ENCODE measurements at regions not wholly inside any gene's neighbourhood (a gene's known extent, or its start where the extent isn't known, plus 50 kb on each side); places are given as distances from the start of the nearest gene placed in this dataset.
"Not testable (repeated sequence)": the region's sequence is repeated elsewhere in the genome, so short reads cannot be mapped to it uniquely, and the experiment has no call there.

- H3K4me2 ChIP-seq; H3K4me1 ChIP-seq (ENCODE audit: control insufficient read depth in 1 of 2, insufficient read depth in 2 of 2, low read depth in 1 of 2, low read length in 1 of 2); H3K9me3 ChIP-seq; POLR2A ChIA-PET; H3K9me2 ChIP-seq; CTCF ChIA-PET; H3F3A ChIP-seq (replicated peaks; ENCODE audit: insufficient read depth); DNase-seq; H3K27ac ChIP-seq (ENCODE audit: low read depth in 2 of 2, low read length in 1 of 2); H3K79me2 ChIP-seq (ENCODE audit: insufficient read depth); H3K9ac ChIP-seq; H3K27me3 ChIP-seq (ENCODE audit: insufficient read depth); H3K36me3 ChIP-seq (replicated peaks in 1 of 2; ENCODE audit: control insufficient read depth in 1 of 2, insufficient read depth in 2 of 2, low read length in 1 of 2); H4K20me1 ChIP-seq (ENCODE audit: insufficient read depth); H3K4me3 ChIP-seq (ENCODE audit: low read depth in 2 of 2, low read length in 1 of 2); H2AFZ ChIP-seq (ENCODE audit: low read depth): not testable (repeated sequence)
- 33% methylated on average over 2 of the region's 4 CpGs for WGBS (ENCODE audit: low lambda C conversion rate)
Observed at GRCh38 chr2:94600929-94601328, 270.3 kb upstream of the TEKT4 start.

- Histone ChIP-seq H3K79me2 (ENCODE audit: insufficient read depth) (no peaks in the 10 kb centered on the region), H3K4me2 (no peak overlapping the region), H3F3A (replicated peaks; ENCODE audit: insufficient read depth) (no peaks in the 10 kb centered on the region), H3K4me1 (ENCODE audit: control insufficient read depth in 1 of 2, insufficient read depth in 2 of 2, low read depth in 1 of 2, low read length in 1 of 2) (no peaks in the 10 kb centered on the region), H3K4me3 (ENCODE audit: low read depth in 2 of 2, low read length in 1 of 2) (no peak overlapping the region), H3K27ac (ENCODE audit: low read depth in 2 of 2, low read length in 1 of 2) (no peak overlapping the region), H2AFZ (ENCODE audit: low read depth) (no peak overlapping the region), H3K27me3 (ENCODE audit: insufficient read depth) (no peaks in the 10 kb centered on the region; the same call in 1 of the 2 replicates), H4K20me1 (ENCODE audit: insufficient read depth) (no peaks in the 10 kb centered on the region), H3K36me3 (replicated peaks in 1 of 2; ENCODE audit: control insufficient read depth in 1 of 2, insufficient read depth in 2 of 2, low read length in 1 of 2) (no peaks in the 10 kb centered on the region), H3K9me3 (no peaks in the 10 kb centered on the region), H3K9me2 (no peaks in the 10 kb centered on the region), H3K9ac (no peak overlapping the region)
- DNase-seq: no peak
- WGBS (ENCODE audit: low lambda C conversion rate): 10% methylated on average over 2 of the region's 7 CpGs
- ChIA-PET CTCF (no interaction called here), POLR2A (no interaction called here)
- TF ChIP-seq REST (IDR thresholded peaks at IDR 0.05; ENCODE audit: low read depth, low read length) (no peak), TCF12 (IDR thresholded peaks at IDR 0.05) (no peak), RCOR1 (IDR thresholded peaks at IDR 0.05; ENCODE audit: low read length) (no peak), CHD2 (IDR thresholded peaks at IDR 0.05; ENCODE audit: low read length, partially characterized antibody) (no peak)
Observed at GRCh38 chr2:94602466-94602865, 268.8 kb upstream of the TEKT4 start.

- Histone ChIP-seq H3F3A (replicated peaks; ENCODE audit: insufficient read depth) (no peaks in the 10 kb centered on the region), H3K4me1 (ENCODE audit: control insufficient read depth in 1 of 2, insufficient read depth in 2 of 2, low read depth in 1 of 2, low read length in 1 of 2) (no peaks in the 10 kb centered on the region), H3K9me3 (no peaks in the 10 kb centered on the region), H2AFZ (ENCODE audit: low read depth) (0 out of 2 replicates have a peak overlapping the region, but pooled peaks have one; percentile 35), H3K79me2 (ENCODE audit: insufficient read depth) (no peaks in the 10 kb centered on the region), H3K27ac (ENCODE audit: low read depth in 2 of 2, low read length in 1 of 2) (no peak overlapping the region), H4K20me1 (ENCODE audit: insufficient read depth) (no peaks in the 10 kb centered on the region), H3K27me3 (ENCODE audit: insufficient read depth) (no peaks in the 10 kb centered on the region; the same call in 1 of the 2 replicates), H3K9ac (no peak overlapping the region), H3K9me2 (no peaks in the 10 kb centered on the region), H3K4me3 (ENCODE audit: low read depth in 2 of 2, low read length in 1 of 2) (peak overlapping the region; percentile 34 to 43), H3K4me2 (peak overlapping the region; percentile 52; the same call in 1 of the 2 replicates), H3K36me3 (replicated peaks in 1 of 2; ENCODE audit: control insufficient read depth in 1 of 2, insufficient read depth in 2 of 2, low read length in 1 of 2) (no peaks in the 10 kb centered on the region)
- peak; percentile 8 for DNase-seq
- ChIA-PET POLR2A (no interaction called here), CTCF (no interaction called here)
- WGBS (ENCODE audit: low lambda C conversion rate): 18% methylated on average over 18 of the region's 39 CpGs
- no peak for TF ChIP-seq EZH2phosphoT487 (IDR thresholded peaks at IDR 0.05; ENCODE audit: borderline replicate concordance, low read depth)
- TF ChIP-seq FOXM1 (IDR thresholded peaks at IDR 0.05; ENCODE audit: low read depth): no peak
- no peak for TF ChIP-seq RAD21 (IDR thresholded peaks at IDR 0.05; ENCODE audit: low read length)
- TF ChIP-seq IRF3 (IDR thresholded peaks at IDR 0.05; ENCODE audit: low read depth, low read length): no peak
- TF ChIP-seq YY1 (IDR thresholded peaks at IDR 0.05; ENCODE audit: low read depth): no peak
- TF ChIP-seq MXI1 (IDR thresholded peaks at IDR 0.05; ENCODE audit: low read depth, low read length): no peak
- TF ChIP-seq RCOR1 (IDR thresholded peaks at IDR 0.05; ENCODE audit: low read length): no peak
- no peak for TF ChIP-seq REST (IDR thresholded peaks at IDR 0.05; ENCODE audit: low read depth, low read length)
- TF ChIP-seq NRF1 (IDR thresholded peaks at IDR 0.05; ENCODE audit: low read depth, low read length): no peak
- no peak for TF ChIP-seq JUND (IDR thresholded peaks at IDR 0.05)
- no peak for TF ChIP-seq POLR2AphosphoS5 (IDR thresholded peaks at IDR 0.05; ENCODE audit: low read depth, low read length)
- no peak for TF ChIP-seq TEAD4 (IDR thresholded peaks at IDR 0.05; ENCODE audit: borderline replicate concordance, insufficient read depth)
Observed at GRCh38 chr2:94622113-94622618, 249.1 kb upstream of the TEKT4 start.

Data from SK-N-SH (cell line).